ENCODE measurements at regions not wholly inside any gene's neighbourhood (a gene's known extent, or its start where the extent isn't known, plus 50 kb on each side); places are given as distances from the start of the nearest gene placed in this dataset.

DNA sequence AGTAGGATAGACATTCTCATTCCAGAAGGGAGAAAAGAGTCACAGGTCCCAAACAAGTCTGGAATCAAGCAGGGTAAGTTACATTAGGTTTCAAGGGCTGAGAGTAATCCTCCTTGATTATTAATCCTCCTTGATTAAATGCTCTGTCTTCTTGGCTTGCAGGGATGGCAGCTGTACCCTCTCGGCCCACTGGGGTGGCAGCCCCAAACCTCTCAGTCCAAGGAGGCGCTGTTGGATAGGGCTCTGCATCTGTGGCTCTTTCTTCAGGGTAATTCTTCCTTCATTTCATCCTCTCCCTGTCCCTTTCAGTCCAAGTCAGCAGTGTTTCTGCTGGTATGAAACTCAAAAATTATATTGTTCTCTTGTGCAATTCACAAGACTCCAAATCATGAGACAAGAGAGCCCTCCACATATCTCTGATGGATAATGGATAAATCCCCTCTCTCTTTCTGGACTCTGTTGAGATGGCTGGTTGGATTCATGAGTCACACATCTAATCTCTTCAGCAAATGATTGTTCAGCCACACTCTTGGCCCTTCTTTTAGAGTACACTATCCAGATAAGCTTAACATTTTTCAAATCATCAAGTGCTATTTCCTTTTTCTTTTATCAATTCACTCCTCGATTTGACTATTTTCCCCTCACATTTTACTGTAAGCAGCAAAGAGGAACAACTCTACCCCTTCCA is 323.7 kb upstream of the HTR2A start:
- no peak for TF ChIP-seq CTCF (optimal IDR thresholded peaks at IDR 0.05 in 1 of 3, IDR thresholded peaks at IDR 0.05 in 1 of 3, conservative IDR thresholded peaks at IDR 0.05 in 1 of 3; ENCODE audit: extremely low read depth in 1 of 3, insufficient read depth in 2 of 3, low read length in 3 of 3)
- TF ChIP-seq EZH2 (IDR thresholded peaks at IDR 0.05; ENCODE audit: low read length), result no peak
